Lower lobe of right lung (tissue), 2 donors: ENCODE measurements at regions not wholly inside any gene's neighbourhood (a gene's known extent, or its start where the extent isn't known, plus 50 kb on each side); places are given as distances from the start of the nearest gene placed in this dataset.

Source experiments
- ATAC-seq, 2 donors: fragments of 200-7000 bp; cut with Tn5 transposase; one replicate each; pipeline ENCODE4 v1.9.1; 2020 to 2022; ENCODE audit warnings: mild to moderate bottlenecking in 2 of 2, moderate library complexity in 2 of 2
- DNase-seq: peaks from one replicate; pipeline ENCODE4 v3.0.0-alpha.2; 2020
- H3K27ac ChIP-seq: fragments of 200-600 bp; one replicate; pipeline ENCODE4 v1.8.0; 2022
- H3K27me3 ChIP-seq: fragments of 200-600 bp; one replicate; pipeline ENCODE4 v1.8.0; 2022; ENCODE audit warnings: low read depth
- H3K36me3 ChIP-seq: fragments of 200-600 bp; one replicate; pipeline ENCODE4 v1.8.0; 2022; ENCODE audit warnings: mild to moderate bottlenecking
- H3K4me1 ChIP-seq: fragments of 200-600 bp; one replicate; pipeline ENCODE4 v1.8.0; 2022
- H3K4me3 ChIP-seq: fragments of 200-600 bp; one replicate; pipeline ENCODE4 v1.8.0; 2022; ENCODE audit warnings: mild to moderate bottlenecking
- H3K9me3 ChIP-seq: fragments of 200-600 bp; one replicate; pipeline ENCODE4 v1.8.0; 2022
- CTCF ChIP-seq: fragments of 200-600 bp; IDR thresholded peaks from one replicate; pipeline ENCODE4 v1.8.0; 2022; ENCODE audit warnings: antibody characterized with exemption, mild to moderate bottlenecking
- intact Hi-C: fragments of 100-400 bp; cut with DNase I; formaldehyde crosslinking; loops from one replicate; pipeline ENCODE4 v1.11.0; 2022
- donor health status: DM: no; HTN: yes; CAD: no; lungs with severe emphysema.

- H3K27me3 ChIP-seq = no peaks in the 10 kb centered on the region
- intact Hi-C loops = no loop called here
- H3K27ac ChIP-seq = no peak overlapping the region
- no peaks in the 10 kb centered on the region for H3K36me3 ChIP-seq
- ATAC-seq (no peak), DNase-seq (no peak)
- no peak overlapping the region for H3K4me3 ChIP-seq
- no peaks in the 10 kb centered on the region for H3K4me1 ChIP-seq
- H3K9me3 ChIP-seq = no peaks in the 10 kb centered on the region
- TF ChIP-seq CTCF = no peak
Observed at GRCh38 chr20:22384978-22385377, 199.4 kb downstream of the FOXA2 start.

- no peaks in the 10 kb centered on the region for H3K9me3 ChIP-seq
- no peak overlapping the region for H3K27ac ChIP-seq
- H3K27me3 ChIP-seq = no peaks in the 10 kb centered on the region
- H3K4me1 ChIP-seq = no peaks in the 10 kb centered on the region
- no peaks in the 10 kb centered on the region for H3K36me3 ChIP-seq
- intact Hi-C loops = no loop called here
- ATAC-seq (no peak), DNase-seq (no peak)
- no peak overlapping the region for H3K4me3 ChIP-seq
- no peak for TF ChIP-seq CTCF
Observed at GRCh38 chr20:22383156-22383555, 201.2 kb downstream of the FOXA2 start.

- no peaks in the 10 kb centered on the region for H3K4me1 ChIP-seq
- H3K27me3 ChIP-seq = no peaks in the 10 kb centered on the region
- no peaks in the 10 kb centered on the region for H3K9me3 ChIP-seq
- no peak overlapping the region for H3K27ac ChIP-seq
- DNase-seq = no peak
- ATAC-seq = peak; percentile 27 to 35
- no peak overlapping the region for H3K4me3 ChIP-seq
- H3K36me3 ChIP-seq = no peaks in the 10 kb centered on the region
- intact Hi-C loops = no loop called here
- TF ChIP-seq CTCF = no peak
Observed at GRCh38 chr20:22382742-22383141, 201.6 kb downstream of the FOXA2 start.

- ATAC-seq (peak in 1 of 2 donors; percentile 50), DNase-seq (no peak)
- no peak for TF ChIP-seq CTCF
- H3K27ac ChIP-seq = no peak overlapping the region
- H3K4me1 ChIP-seq = no peaks in the 10 kb centered on the region
- intact Hi-C loops = no loop called here
- H3K27me3 ChIP-seq = no peaks in the 10 kb centered on the region
- H3K4me3 ChIP-seq = no peak overlapping the region
- H3K9me3 ChIP-seq = no peaks in the 10 kb centered on the region
- no peaks in the 10 kb centered on the region for H3K36me3 ChIP-seq
Observed at GRCh38 chr20:22381812-22382416, 202.5 kb downstream of the FOXA2 start.

GRCh38 chr20:22379472-22379871 lies 204.9 kb downstream of the FOXA2 start:
- ATAC-seq = no peak
- no peak overlapping the region for H3K27ac ChIP-seq
- no peak overlapping the region for H3K4me3 ChIP-seq
- no peaks in the 10 kb centered on the region for H3K27me3 ChIP-seq
- H3K36me3 ChIP-seq = no peaks in the 10 kb centered on the region
- H3K4me1 ChIP-seq = no peaks in the 10 kb centered on the region
- intact Hi-C loops = no loop called here
- no peaks in the 10 kb centered on the region for H3K9me3 ChIP-seq
- no peak for DNase-seq
- TF ChIP-seq CTCF = no peak
